HepG2 (cell line): ENCODE measurements at regions not wholly inside any gene's neighbourhood (a gene's known extent, or its start where the extent isn't known, plus 50 kb on each side); places are given as distances from the start of the nearest gene placed in this dataset.
"Not testable (repeated sequence)": the region's sequence is repeated elsewhere in the genome, so short reads cannot be mapped to it uniquely, and the experiment has no call there.

Experiments used
- EP300 ChIP-seq, 3 experiments: sonication (generic) in 1 of 3; formaldehyde crosslinking in 1 of 3; IDR thresholded peaks; 2 replicates each; pipeline versions ENCODE4 v1.5.1 to v1.6.1; 2011 to 2020; ENCODE audit warnings: low read depth in 2 of 3, low read length in 2 of 3, borderline replicate concordance in 1 of 3, improper control_type of control experiment in 1 of 3, mild to moderate bottlenecking in 1 of 3, missing genetic modification reagents in 1 of 3, moderate library complexity in 1 of 3
- RBM39 ChIP-seq: fragments of 200-400 bp; formaldehyde crosslinking; IDR thresholded peaks from one replicate; pipeline ENCODE4 v1.6.1; 2018; ENCODE audit warnings: antibody characterized with exemption, mild to moderate bottlenecking, low read depth, low read length; ENCODE audit not compliant: poor library complexity, severe bottlenecking
- SIN3A ChIP-seq: IDR thresholded peaks from 2 replicates; pipeline ENCODE4 v1.6.1; 2011; ENCODE audit warnings: low read depth, mild to moderate bottlenecking, control low read depth, low read length, borderline replicate concordance
- ZC3H4 ChIP-seq: sonication (generic); formaldehyde crosslinking; IDR thresholded peaks from 2 replicates; pipeline ENCODE4 v1.4.0; 2020; ENCODE audit warnings: missing genetic modification reagents, borderline replicate concordance

GRCh38 chr4:144864891-144865290 is 218.9 kb downstream of the HHIP start:
- not testable (repeated sequence) for TF ChIP-seq EP300 (IDR thresholded peaks at IDR 0.05; ENCODE audit: low read depth in 2 of 2, low read length in 2 of 2); EP300 (CRISPR knock-in tag; IDR thresholded peaks at IDR 0.05; ENCODE audit: borderline replicate concordance); ZC3H4; SIN3A; RBM39
